C4-2B (cell line): ENCODE measurements at regions not wholly inside any gene's neighbourhood (a gene's known extent, or its start where the extent isn't known, plus 50 kb on each side); places are given as distances from the start of the nearest gene placed in this dataset.

ENCODE experiments used
- ZFX ChIP-seq: fragments of 450-650 bp; IDR thresholded peaks from 2 replicates; pipeline ENCODE4 v1.6.1; 2017
- TF ChIP-seq, protein P1 (sequence below): fragments of 450-650 bp; conservative IDR thresholded peaks from 2 replicates; pipeline ENCODE4 v1.5.1; 2017; ENCODE audit warnings: mild to moderate bottlenecking

DNA sequence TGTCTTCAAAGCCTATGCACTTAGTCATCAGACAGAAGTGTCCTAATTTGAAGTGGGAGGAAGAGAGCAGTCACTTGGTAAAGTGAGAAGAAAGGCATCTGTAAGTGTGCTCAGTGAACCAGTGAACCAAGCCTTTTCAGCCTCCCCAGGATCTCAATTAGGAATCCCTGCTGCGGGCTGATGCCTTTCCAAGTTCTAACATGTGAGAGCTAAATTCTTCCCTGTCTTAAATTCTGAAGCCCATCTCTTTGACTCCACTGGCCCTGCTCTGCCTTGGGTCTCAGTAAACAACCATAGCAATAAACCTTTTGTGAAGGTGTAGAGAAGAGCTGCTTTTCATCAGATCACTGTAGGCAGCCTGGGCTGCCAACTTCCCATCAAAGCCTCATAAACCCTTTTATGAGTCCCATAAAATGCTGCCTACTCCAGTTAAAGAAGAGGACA lies 701.2 kb upstream of the LCORL start:
- TF ChIP-seq, protein P1, sequence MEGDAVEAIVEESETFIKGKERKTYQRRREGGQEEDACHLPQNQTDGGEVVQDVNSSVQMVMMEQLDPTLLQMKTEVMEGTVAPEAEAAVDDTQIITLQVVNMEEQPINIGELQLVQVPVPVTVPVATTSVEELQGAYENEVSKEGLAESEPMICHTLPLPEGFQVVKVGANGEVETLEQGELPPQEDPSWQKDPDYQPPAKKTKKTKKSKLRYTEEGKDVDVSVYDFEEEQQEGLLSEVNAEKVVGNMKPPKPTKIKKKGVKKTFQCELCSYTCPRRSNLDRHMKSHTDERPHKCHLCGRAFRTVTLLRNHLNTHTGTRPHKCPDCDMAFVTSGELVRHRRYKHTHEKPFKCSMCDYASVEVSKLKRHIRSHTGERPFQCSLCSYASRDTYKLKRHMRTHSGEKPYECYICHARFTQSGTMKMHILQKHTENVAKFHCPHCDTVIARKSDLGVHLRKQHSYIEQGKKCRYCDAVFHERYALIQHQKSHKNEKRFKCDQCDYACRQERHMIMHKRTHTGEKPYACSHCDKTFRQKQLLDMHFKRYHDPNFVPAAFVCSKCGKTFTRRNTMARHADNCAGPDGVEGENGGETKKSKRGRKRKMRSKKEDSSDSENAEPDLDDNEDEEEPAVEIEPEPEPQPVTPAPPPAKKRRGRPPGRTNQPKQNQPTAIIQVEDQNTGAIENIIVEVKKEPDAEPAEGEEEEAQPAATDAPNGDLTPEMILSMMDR = no peak
- TF ChIP-seq ZFX = no peak
